Small intestine (tissue), 7 donors: ENCODE measurements at regions not wholly inside any gene's neighbourhood (a gene's known extent, or its start where the extent isn't known, plus 50 kb on each side); places are given as distances from the start of the nearest gene placed in this dataset.

Experiments
- DNase-seq, 2 donors: peaks; one replicate each; pipeline versions ENCODE4 v3.0.0 to v3.0.0-alpha.2; 2013
- FAIRE-seq: peaks from 2 replicates; lab custom pipeline; 2012; peaks lifted over from hg19 to GRCh38; lab: Jason Lieb, UNC
- H3K27ac ChIP-seq, 3 donors: one replicate each; pipeline ENCODE4 v1.5.1; 2013; ENCODE audit warnings: low read length in 2 of 3, mild to moderate bottlenecking in 2 of 3, control low read depth in 1 of 3, inconsistent platforms in 1 of 3, low read depth in 1 of 3, moderate library complexity in 1 of 3
- H3K27me3 ChIP-seq, 3 donors: one replicate each; pipeline ENCODE4 v1.6.1; 2013; ENCODE audit warnings: low read length in 3 of 3, inconsistent platforms in 1 of 3; ENCODE audit not compliant: control insufficient read depth in 3 of 3, insufficient read depth in 3 of 3
- H3K36me3 ChIP-seq, 3 donors: one replicate each; pipeline ENCODE4 v1.6.1; 2013; ENCODE audit warnings: low read length in 3 of 3, inconsistent platforms in 1 of 3, low read depth in 1 of 3, mild to moderate bottlenecking in 1 of 3, moderate library complexity in 1 of 3; ENCODE audit not compliant: control insufficient read depth in 3 of 3, insufficient read depth in 2 of 3
- H3K4me1 ChIP-seq, 3 donors: one replicate each; pipeline ENCODE4 v1.6.1; 2013; ENCODE audit warnings: low read length in 2 of 3, inconsistent platforms in 1 of 3, low read depth in 1 of 3, mild to moderate bottlenecking in 1 of 3, moderate library complexity in 1 of 3; ENCODE audit not compliant: control insufficient read depth in 3 of 3, insufficient read depth in 2 of 3
- H3K4me3 ChIP-seq, 3 donors: one replicate each; pipeline ENCODE4 v1.5.1; 2013; ENCODE audit warnings: low read length in 3 of 3, control low read depth in 1 of 3, inconsistent platforms in 1 of 3, low read depth in 1 of 3, mild to moderate bottlenecking in 1 of 3, moderate library complexity in 1 of 3
- H3K9me3 ChIP-seq, 2 donors: one replicate each; pipeline ENCODE4 v1.6.1; 2013; ENCODE audit warnings: low read depth in 1 of 2, low read length in 1 of 2; ENCODE audit not compliant: control insufficient read depth in 2 of 2, insufficient read depth in 1 of 2
- WGBS, 3 donors: extraction: QIAGEN DNeasy Blood & Tissue Kit; methylation state at CpG; one replicate each; pipeline ENCODE4 v1.1.7; 2013; 5-methylcytosine and 5-hydroxymethylcytosine counted together
- donor health status: healthy with polysubstance abuse.
- donor health status: control.
- donor health status: control.
- donor health status: Bipolar disorder and iron deficiency.
- donor health status: healthy.

GRCh38 chr3:18720543-18720942, 295.4 kb upstream of the SATB1 start:
- Histone ChIP-seq H3K4me3 (no peak overlapping the region), H3K36me3 (no peaks in the 10 kb centered on the region), H3K4me1 (no peaks in the 10 kb centered on the region), H3K27me3 (no peaks in the 10 kb centered on the region), H3K27ac (no peak overlapping the region), H3K9me3 (peaks cover 0 to 3% of the 10 kb centered on the region in 2 donors)
- WGBS, 3 donors = 74 to 81% (median 78%) methylated on average over 5 of the region's 5 CpGs
- DNase-seq (no peak), FAIRE-seq (no peak)

GRCh38 chr3:18717598-18717997, 292.5 kb upstream of the SATB1 start:
- WGBS, 3 donors = 19 to 51% (median 31%) methylated on average over 2 of the region's 2 CpGs
- Histone ChIP-seq H3K4me3 (no peak overlapping the region), H3K4me1 (no peaks in the 10 kb centered on the region), H3K9me3 (peaks cover 0 to 3% of the 10 kb centered on the region in 2 donors), H3K36me3 (no peaks in the 10 kb centered on the region), H3K27ac (peak overlapping the region in 1 of 3 donors; percentile 20), H3K27me3 (no peaks in the 10 kb centered on the region)
- DNase-seq (peak in 1 of 2 donors; percentile 51), FAIRE-seq (no peak)

GRCh38 chr3:18716821-18717220, 291.7 kb upstream of the SATB1 start:
- H3K4me1 ChIP-seq = no peaks in the 10 kb centered on the region
- H3K36me3 ChIP-seq = no peaks in the 10 kb centered on the region
- no peak overlapping the region for H3K4me3 ChIP-seq
- no peak overlapping the region for H3K27ac ChIP-seq
- FAIRE-seq (no peak), DNase-seq (no peak)
- H3K9me3 ChIP-seq = peaks cover 0 to 3% of the 10 kb centered on the region in 2 donors
- H3K27me3 ChIP-seq = no peaks in the 10 kb centered on the region
- WGBS, 3 donors = 88 to 96% (median 94%) methylated on average over 3 of the region's 3 CpGs

- H3K27ac ChIP-seq = no peak overlapping the region
- no peak overlapping the region for H3K4me3 ChIP-seq
- no peaks in the 10 kb centered on the region for H3K36me3 ChIP-seq
- H3K9me3 ChIP-seq = peaks cover 0 to 3% of the 10 kb centered on the region in 2 donors
- WGBS, 3 donors = 72 to 89% (median 81%) methylated on average over 2 of the region's 2 CpGs
- no peaks in the 10 kb centered on the region for H3K27me3 ChIP-seq
- DNase-seq (peak in 1 of 2 donors; percentile 27), FAIRE-seq (no peak)
- H3K4me1 ChIP-seq = no peaks in the 10 kb centered on the region
These were observed 291.0 kb upstream of the SATB1 start for GRCh38 chr3:18716101-18716500.

DNA sequence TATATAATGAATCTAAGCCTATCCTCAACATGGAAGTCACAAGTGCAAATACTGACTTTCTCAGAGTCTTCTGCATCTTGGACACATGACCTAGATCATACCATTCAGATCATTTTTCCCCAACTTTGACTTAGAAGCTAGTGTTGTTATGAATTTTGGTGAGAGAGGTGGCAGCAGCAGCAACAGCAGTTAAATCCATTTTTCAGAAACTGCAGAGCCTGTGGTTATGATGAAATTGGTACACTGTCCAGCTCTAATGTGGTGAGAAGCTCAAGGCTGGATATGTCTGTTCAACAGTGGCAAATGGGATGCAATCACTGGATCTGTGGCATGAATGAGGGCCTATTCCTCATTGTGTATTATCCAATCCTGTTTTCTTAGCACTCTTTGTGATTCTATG, 290.1 kb upstream of the SATB1 start:
- Histone ChIP-seq H3K4me1 (no peaks in the 10 kb centered on the region), H3K27me3 (no peaks in the 10 kb centered on the region), H3K4me3 (no peak overlapping the region), H3K27ac (no peak overlapping the region), H3K36me3 (no peaks in the 10 kb centered on the region), H3K9me3 (peaks cover 0 to 3% of the 10 kb centered on the region in 2 donors)
- FAIRE-seq (no peak), DNase-seq (no peak)

GRCh38 chr3:18713577-18713951, 288.4 kb upstream of the SATB1 start:
- Histone ChIP-seq H3K9me3 (no peaks in the 10 kb centered on the region), H3K4me3 (no peak overlapping the region), H3K36me3 (no peaks in the 10 kb centered on the region), H3K27me3 (no peaks in the 10 kb centered on the region), H3K27ac (no peak overlapping the region), H3K4me1 (no peaks in the 10 kb centered on the region)
- WGBS, 3 donors = 88 to 93% (median 91%) methylated on average over 2 of the region's 2 CpGs
- no peak for FAIRE-seq
- no peak for DNase-seq

DNA sequence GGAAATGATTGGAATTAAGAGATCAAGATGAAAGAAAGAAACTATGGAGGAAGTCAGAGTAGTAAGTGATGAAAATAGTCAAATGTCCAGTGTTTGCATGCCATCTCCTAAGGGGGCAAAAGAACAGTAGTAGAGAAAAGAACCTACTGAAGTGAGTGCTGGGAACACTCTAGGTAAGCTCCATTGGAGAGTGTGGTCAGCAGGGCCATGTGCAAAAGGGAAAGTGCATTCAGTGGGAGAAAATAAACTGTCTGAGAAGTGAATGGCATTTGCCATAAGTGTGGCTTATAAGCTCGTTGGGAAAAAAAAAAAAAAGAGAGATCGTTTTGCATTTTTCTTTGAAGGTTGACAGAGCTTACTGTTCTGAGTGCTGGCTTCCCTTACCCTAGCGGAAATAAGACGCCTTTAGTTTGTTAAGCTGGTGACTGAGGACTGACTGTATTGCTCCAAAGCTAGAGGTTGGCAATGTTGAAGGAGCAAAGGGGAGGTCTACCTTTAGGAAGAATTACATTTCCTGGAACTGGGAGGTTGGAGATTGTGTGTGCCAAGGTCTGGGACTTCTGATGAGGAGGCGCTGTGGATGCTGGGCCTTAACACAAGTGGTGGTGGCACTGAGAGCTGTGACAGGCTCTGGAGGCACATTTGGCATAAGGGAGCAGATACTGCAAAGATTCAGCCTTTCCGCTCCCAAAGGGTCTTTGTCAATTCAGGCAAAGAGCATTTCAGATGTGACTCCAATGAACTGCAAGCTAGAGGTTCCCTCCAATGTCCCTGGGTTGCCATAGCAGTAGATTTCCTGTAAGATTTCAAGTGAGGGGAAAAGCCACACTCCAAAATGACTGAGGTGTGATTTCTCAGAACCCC, 287.8 kb upstream of the SATB1 start:
- 77 to 80% (median 78%) methylated on average over 6 of the region's 6 CpGs for whole genome bisulfite sequencing, 3 donors
- Histone ChIP-seq H3K4me1 (no peaks in the 10 kb centered on the region), H3K4me3 (no peak overlapping the region), H3K27ac (no peak overlapping the region), H3K36me3 (no peaks in the 10 kb centered on the region), H3K9me3 (no peaks in the 10 kb centered on the region), H3K27me3 (no peaks in the 10 kb centered on the region)
- DNase-seq (no peak), FAIRE-seq (no peak)

GRCh38 chr3:18704326-18704725, 279.2 kb upstream of the SATB1 start:
- no peak for DNase-seq
- H3K27me3 ChIP-seq = no peaks in the 10 kb centered on the region
- H3K36me3 ChIP-seq = no peaks in the 10 kb centered on the region
- H3K4me3 ChIP-seq = no peak overlapping the region
- H3K4me1 ChIP-seq = no peaks in the 10 kb centered on the region
- H3K9me3 ChIP-seq = peaks cover 0 to 4% of the 10 kb centered on the region in 2 donors
- no peak overlapping the region for H3K27ac ChIP-seq
- FAIRE-seq = no peak

GRCh38 chr3:18703798-18704197, 278.7 kb upstream of the SATB1 start:
- Histone ChIP-seq H3K27ac (no peak overlapping the region), H3K9me3 (peaks cover 0 to 4% of the 10 kb centered on the region in 2 donors), H3K36me3 (no peaks in the 10 kb centered on the region), H3K4me3 (no peak overlapping the region), H3K4me1 (no peaks in the 10 kb centered on the region), H3K27me3 (no peaks in the 10 kb centered on the region)
- FAIRE-seq = no peak
- DNase-seq = no peak
